Ascending aorta (tissue), 2 donors: ENCODE measurements at regions not wholly inside any gene's neighbourhood (a gene's known extent, or its start where the extent isn't known, plus 50 kb on each side); places are given as distances from the start of the nearest gene placed in this dataset.

Experiments
- DNase-seq, 2 donors: peaks; one replicate each; pipeline ENCODE4 v3.0.0-alpha.2; 2019; ENCODE audit warnings: low spot score in 2 of 2
- H3K27ac ChIP-seq, 2 donors: fragments of 200-600 bp; sonication (generic); one replicate each; pipeline ENCODE4 v1.5.1; 2016 to 2017; ENCODE audit warnings: mild to moderate bottlenecking in 1 of 2
- H3K27me3 ChIP-seq: fragments of 200-600 bp; sonication (generic); one replicate; pipeline ENCODE4 v1.5.1; 2017
- H3K36me3 ChIP-seq, 2 donors: fragments of 200-600 bp; sonication (generic); one replicate each; pipeline ENCODE4 v1.5.1; 2016
- H3K4me1 ChIP-seq, 2 donors: fragments of 200-600 bp; sonication (generic); one replicate each; pipeline ENCODE4 v1.5.1; 2016 to 2017; ENCODE audit warnings: mild to moderate bottlenecking in 1 of 2
- H3K4me3 ChIP-seq, 2 donors: fragments of 200-600 bp; sonication (generic); one replicate each; pipeline ENCODE4 v1.5.1; 2016 to 2017; ENCODE audit warnings: mild to moderate bottlenecking in 1 of 2
- H3K9me3 ChIP-seq, 2 donors: fragments of 200-600 bp; sonication (generic); one replicate each; pipeline ENCODE4 v1.5.1; 2016
- CTCF ChIP-seq, 3 experiments: fragments of 200-600 bp in 2 of 3; fragments of 450-650 bp in 1 of 3; sonication (generic) in 2 of 3; IDR thresholded peaks; one replicate each; pipeline ENCODE4 v1.5.1; 2016 to 2019; ENCODE audit warnings: antibody characterized with exemption in 3 of 3, mild to moderate bottlenecking in 1 of 3, moderate library complexity in 1 of 3
- intact Hi-C: fragments of 100-400 bp; cut with DNase I; formaldehyde crosslinking; loops from one replicate; pipeline ENCODE4 v1.15.1; 2023

DNA sequence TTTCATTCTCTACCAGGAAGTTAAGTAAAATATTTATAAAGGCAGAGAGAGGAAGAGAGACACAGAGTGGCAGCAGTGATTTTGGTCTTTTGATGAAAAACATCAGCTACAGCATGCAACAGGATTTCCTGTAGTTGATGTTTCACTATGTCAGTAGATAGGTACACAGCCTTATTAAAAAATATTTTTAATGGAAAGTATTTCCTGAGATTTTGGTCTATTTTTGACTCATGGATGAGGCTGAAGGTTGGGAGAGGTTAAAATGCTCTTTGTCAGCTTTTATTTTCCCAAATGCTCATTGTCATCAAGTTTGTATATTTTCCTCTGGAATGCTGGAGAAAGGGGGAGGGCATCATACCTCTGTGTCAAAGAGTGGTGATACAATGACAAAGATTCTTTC lies 1112.5 kb downstream of the CBLN2 start:
- H3K9me3 ChIP-seq: no peaks in the 10 kb centered on the region
- H3K27me3 ChIP-seq: no peaks in the 10 kb centered on the region
- intact Hi-C loops: no loop called here
- H3K4me3 ChIP-seq: no peak overlapping the region
- H3K27ac ChIP-seq: no peak overlapping the region
- H3K4me1 ChIP-seq: no peaks in the 10 kb centered on the region
- no peaks in the 10 kb centered on the region for H3K36me3 ChIP-seq
- DNase-seq: no peak
- no peak for TF ChIP-seq CTCF (IDR thresholded peaks at IDR 0.05)

DNA sequence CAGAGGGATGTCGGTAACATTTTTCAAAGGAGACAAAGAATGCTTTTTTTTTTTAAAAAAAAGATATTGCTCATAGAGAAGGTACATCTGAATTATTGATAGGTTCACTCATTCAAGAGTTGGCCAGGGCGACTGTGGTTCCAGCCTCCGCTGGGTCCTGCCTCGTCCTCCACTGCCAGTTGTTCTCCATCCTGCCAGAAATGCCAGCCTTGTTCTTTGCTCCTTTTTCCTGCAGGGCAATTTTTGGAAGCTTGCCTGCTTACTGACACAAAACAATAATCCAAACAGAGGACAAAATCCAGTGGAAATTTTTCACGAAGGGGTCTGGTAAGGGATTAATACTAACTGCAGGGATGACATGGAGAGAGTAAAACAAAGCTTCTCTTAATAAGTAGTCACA lies 1113.0 kb downstream of the CBLN2 start:
- H3K36me3 ChIP-seq: no peaks in the 10 kb centered on the region

GRCh38 chr18:71426441-71426840 lies 1117.7 kb downstream of the CBLN2 start:
- Histone ChIP-seq H3K9me3 (no peaks in the 10 kb centered on the region), H3K4me3 (no peak overlapping the region), H3K4me1 (no peaks in the 10 kb centered on the region), H3K36me3 (no peaks in the 10 kb centered on the region), H3K27me3 (no peaks in the 10 kb centered on the region), H3K27ac (no peak overlapping the region)
- no peak for DNase-seq
- intact Hi-C loops: no loop called here
- no peak for TF ChIP-seq CTCF (IDR thresholded peaks at IDR 0.05)

More for the DNA sequence above, 1113.0 kb downstream of the CBLN2 start:
- Histone ChIP-seq H3K4me3 (no peak overlapping the region), H3K4me1 (no peaks in the 10 kb centered on the region), H3K9me3 (no peaks in the 10 kb centered on the region), H3K27ac (no peak overlapping the region), H3K27me3 (no peaks in the 10 kb centered on the region)
- TF ChIP-seq CTCF (IDR thresholded peaks at IDR 0.05): no peak
- DNase-seq: no peak
- intact Hi-C loops: no loop called here

- Histone ChIP-seq H3K4me1 (no peaks in the 10 kb centered on the region), H3K9me3 (no peaks in the 10 kb centered on the region), H3K4me3 (no peak overlapping the region), H3K27ac (no peak overlapping the region), H3K36me3 (no peaks in the 10 kb centered on the region), H3K27me3 (no peaks in the 10 kb centered on the region)
- no peak for TF ChIP-seq CTCF (IDR thresholded peaks at IDR 0.05)
- no peak for DNase-seq
- intact Hi-C loops: no loop called here
Measured at GRCh38 chr18:71405169-71405809, 1116.4 kb downstream of the SOCS6 start.

DNA sequence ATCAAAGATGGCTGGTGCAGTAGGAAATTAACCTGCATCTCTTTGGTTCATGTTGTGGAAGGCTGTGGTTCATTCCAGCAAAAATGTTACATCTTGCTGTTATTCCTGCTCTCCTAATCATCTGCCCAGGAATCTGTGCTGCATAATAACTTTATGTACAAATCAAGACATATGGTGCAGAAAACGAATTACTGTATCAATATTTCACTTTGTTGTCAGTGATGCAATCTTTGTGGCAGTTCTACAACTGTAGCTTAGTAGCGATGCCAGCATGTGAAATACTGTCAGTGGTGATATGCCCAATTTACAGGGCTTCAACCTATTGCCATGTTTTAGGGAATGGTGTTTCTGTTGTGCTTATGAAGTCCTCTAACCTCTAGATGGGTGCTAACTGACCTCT lies 1114.7 kb downstream of the SOCS6 start:
- intact Hi-C loops: no loop called here
- DNase-seq: no peak
- no peaks in the 10 kb centered on the region for H3K9me3 ChIP-seq
- no peaks in the 10 kb centered on the region for H3K36me3 ChIP-seq
- no peak overlapping the region for H3K27ac ChIP-seq
- H3K4me1 ChIP-seq: no peaks in the 10 kb centered on the region
- TF ChIP-seq CTCF (IDR thresholded peaks at IDR 0.05): no peak
- H3K27me3 ChIP-seq: no peaks in the 10 kb centered on the region
- no peak overlapping the region for H3K4me3 ChIP-seq

- Histone ChIP-seq H3K36me3 (no peaks in the 10 kb centered on the region), H3K27me3 (no peaks in the 10 kb centered on the region), H3K4me1 (no peaks in the 10 kb centered on the region), H3K27ac (no peak overlapping the region), H3K4me3 (no peak overlapping the region), H3K9me3 (no peaks in the 10 kb centered on the region)
- DNase-seq: no peak
- no peak for TF ChIP-seq CTCF (IDR thresholded peaks at IDR 0.05)
- intact Hi-C loops: no loop called here
Measured at GRCh38 chr18:71398531-71398930, 1109.7 kb downstream of the SOCS6 start.
